Body of pancreas (tissue), 4 donors: ENCODE measurements at regions not wholly inside any gene's neighbourhood (a gene's known extent, or its start where the extent isn't known, plus 50 kb on each side); places are given as distances from the start of the nearest gene placed in this dataset.

Experiments used
- CTCF ChIP-seq, 7 experiments: fragments of 450-650 bp in 4 of 7; fragments of 200-600 bp in 3 of 7; sonication (generic) in 3 of 7; IDR thresholded peaks; one replicate each; pipeline ENCODE4 v1.5.1; 2016 to 2019; ENCODE audit warnings: antibody characterized with exemption in 7 of 7
- POLR2A ChIP-seq, 3 donors: fragments of 450-650 bp; IDR thresholded peaks; one replicate each; pipeline ENCODE4 v1.6.1; 2016; ENCODE audit warnings: antibody characterized with exemption in 3 of 3, mild to moderate bottlenecking in 2 of 3

GRCh38 chr10:4567637-4568036 is 258.4 kb upstream of the AKR1E2 start:
- no peak for TF ChIP-seq CTCF (IDR thresholded peaks at IDR 0.05)
- TF ChIP-seq POLR2A (IDR thresholded peaks at IDR 0.05): no peak
